ENCODE measurements at regions not wholly inside any gene's neighbourhood (a gene's known extent, or its start where the extent isn't known, plus 50 kb on each side); places are given as distances from the start of the nearest gene placed in this dataset.

GRCh38 chr2:120436885-120437603 is 91.1 kb downstream of the INHBB start:
- Histone ChIP-seq H3K27me3 (ENCODE audit: control insufficient read depth in 2 of 2, insufficient read depth in 1 of 2, low read length in 1 of 2) (peaks cover 8 to 62% of the 10 kb centered on the region in 2 donors), H3K4me1 (ENCODE audit: control insufficient read depth in 2 of 2, insufficient read depth in 2 of 2, low read length in 2 of 2) (peaks cover 0 to 3% of the 10 kb centered on the region in 2 donors), H3K9me3 (ENCODE audit: control insufficient read depth in 2 of 2, insufficient read depth in 1 of 2, low read length in 1 of 2) (no peaks in the 10 kb centered on the region), H3K4me3 (ENCODE audit: low read length in 2 of 2) (no peak overlapping the region), H3K27ac (ENCODE audit: low read depth in 1 of 2, low read length in 1 of 2) (no peak overlapping the region), H3K36me3 (ENCODE audit: control insufficient read depth in 2 of 2, insufficient read depth in 2 of 2, low read length in 1 of 2) (no peaks in the 10 kb centered on the region)
- 79% methylated on average over 7 of the region's 7 CpGs for WGBS
- DNase-seq (ENCODE audit: low read depth in 6 of 9, low spot score in 9 of 9): peak in 1 of 9 donors; percentile 6

DNA sequence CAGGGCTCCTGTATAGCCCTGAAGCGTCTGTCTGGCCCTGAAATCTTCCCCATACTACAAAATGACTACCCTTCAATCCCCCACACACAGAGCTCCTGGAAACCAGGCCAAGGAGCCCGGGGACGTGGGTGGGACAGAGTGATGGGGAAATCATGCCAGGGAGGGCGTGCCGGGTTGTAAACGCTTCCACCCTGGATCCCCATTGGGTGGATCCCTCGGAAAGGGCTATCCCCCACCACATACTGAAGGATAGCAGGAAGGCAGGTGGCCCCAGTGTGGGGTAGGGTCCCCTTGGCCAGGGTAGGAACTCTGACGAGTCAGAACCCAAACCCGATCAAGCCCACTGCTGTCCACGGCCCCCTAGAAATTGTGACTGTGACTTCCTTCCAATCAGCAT is 91.7 kb downstream of the INHBB start:
- Histone ChIP-seq H3K9me3 (ENCODE audit: control insufficient read depth in 2 of 2, insufficient read depth in 1 of 2, low read length in 1 of 2) (peaks cover 0 to 2% of the 10 kb centered on the region in 2 donors), H3K27ac (ENCODE audit: low read depth in 1 of 2, low read length in 1 of 2) (no peak overlapping the region), H3K36me3 (ENCODE audit: control insufficient read depth in 2 of 2, insufficient read depth in 2 of 2, low read length in 1 of 2) (no peaks in the 10 kb centered on the region), H3K4me1 (ENCODE audit: control insufficient read depth in 2 of 2, insufficient read depth in 2 of 2, low read length in 2 of 2) (peaks cover 0 to 8% of the 10 kb centered on the region in 2 donors), H3K27me3 (ENCODE audit: control insufficient read depth in 2 of 2, insufficient read depth in 1 of 2, low read length in 1 of 2) (peaks cover 14 to 67% of the 10 kb centered on the region in 2 donors), H3K4me3 (ENCODE audit: low read length in 2 of 2) (no peak overlapping the region)
- no peak for DNase-seq (ENCODE audit: low read depth in 6 of 9, low spot score in 9 of 9)
- WGBS: 89% methylated on average over 10 of the region's 10 CpGs

- no peaks in the 10 kb centered on the region for H3K36me3 ChIP-seq (ENCODE audit: control insufficient read depth in 2 of 2, insufficient read depth in 2 of 2, low read length in 1 of 2)
- peaks cover 23 to 76% of the 10 kb centered on the region in 2 donors for H3K27me3 ChIP-seq (ENCODE audit: control insufficient read depth in 2 of 2, insufficient read depth in 1 of 2, low read length in 1 of 2)
- H3K4me1 ChIP-seq (ENCODE audit: control insufficient read depth in 2 of 2, insufficient read depth in 2 of 2, low read length in 2 of 2): peaks cover 0 to 14% of the 10 kb centered on the region in 2 donors
- H3K27ac ChIP-seq (ENCODE audit: low read depth in 1 of 2, low read length in 1 of 2): no peak overlapping the region
- DNase-seq (ENCODE audit: low read depth in 6 of 9, low spot score in 9 of 9): no peak
- no peak overlapping the region for H3K4me3 ChIP-seq (ENCODE audit: low read length in 2 of 2)
- peaks cover 0 to 5% of the 10 kb centered on the region in 2 donors for H3K9me3 ChIP-seq (ENCODE audit: control insufficient read depth in 2 of 2, insufficient read depth in 1 of 2, low read length in 1 of 2)
- 91% methylated on average over 13 of the region's 13 CpGs for WGBS
Observed at GRCh38 chr2:120438301-120439066, 92.5 kb downstream of the INHBB start.

- Histone ChIP-seq H3K4me3 (ENCODE audit: low read length in 2 of 2) (no peak overlapping the region), H3K36me3 (ENCODE audit: control insufficient read depth in 2 of 2, insufficient read depth in 2 of 2, low read length in 1 of 2) (no peaks in the 10 kb centered on the region), H3K4me1 (ENCODE audit: control insufficient read depth in 2 of 2, insufficient read depth in 2 of 2, low read length in 2 of 2) (peaks cover 0 to 14% of the 10 kb centered on the region in 2 donors), H3K9me3 (ENCODE audit: control insufficient read depth in 2 of 2, insufficient read depth in 1 of 2, low read length in 1 of 2) (peaks cover 0 to 5% of the 10 kb centered on the region in 2 donors), H3K27ac (ENCODE audit: low read depth in 1 of 2, low read length in 1 of 2) (no peak overlapping the region), H3K27me3 (ENCODE audit: control insufficient read depth in 2 of 2, insufficient read depth in 1 of 2, low read length in 1 of 2) (peaks cover 26 to 81% of the 10 kb centered on the region in 2 donors)
- DNase-seq (ENCODE audit: low read depth in 6 of 9, low spot score in 9 of 9): no peak
Observed at GRCh38 chr2:120439067-120439368, 93.1 kb downstream of the INHBB start.

GRCh38 chr2:120439637-120440384 is 93.9 kb downstream of the INHBB start:
- Histone ChIP-seq H3K36me3 (ENCODE audit: control insufficient read depth in 2 of 2, insufficient read depth in 2 of 2, low read length in 1 of 2) (no peaks in the 10 kb centered on the region), H3K4me1 (ENCODE audit: control insufficient read depth in 2 of 2, insufficient read depth in 2 of 2, low read length in 2 of 2) (peaks cover 0 to 14% of the 10 kb centered on the region in 2 donors), H3K4me3 (ENCODE audit: low read length in 2 of 2) (no peak overlapping the region), H3K27ac (ENCODE audit: low read depth in 1 of 2, low read length in 1 of 2) (no peak overlapping the region), H3K9me3 (ENCODE audit: control insufficient read depth in 2 of 2, insufficient read depth in 1 of 2, low read length in 1 of 2) (peaks cover 0 to 5% of the 10 kb centered on the region in 2 donors), H3K27me3 (ENCODE audit: control insufficient read depth in 2 of 2, insufficient read depth in 1 of 2, low read length in 1 of 2) (peaks cover 26 to 85% of the 10 kb centered on the region in 2 donors)
- DNase-seq (ENCODE audit: low read depth in 6 of 9, low spot score in 9 of 9): no peak
- 94% methylated on average over 19 of the region's 19 CpGs for WGBS

DNA sequence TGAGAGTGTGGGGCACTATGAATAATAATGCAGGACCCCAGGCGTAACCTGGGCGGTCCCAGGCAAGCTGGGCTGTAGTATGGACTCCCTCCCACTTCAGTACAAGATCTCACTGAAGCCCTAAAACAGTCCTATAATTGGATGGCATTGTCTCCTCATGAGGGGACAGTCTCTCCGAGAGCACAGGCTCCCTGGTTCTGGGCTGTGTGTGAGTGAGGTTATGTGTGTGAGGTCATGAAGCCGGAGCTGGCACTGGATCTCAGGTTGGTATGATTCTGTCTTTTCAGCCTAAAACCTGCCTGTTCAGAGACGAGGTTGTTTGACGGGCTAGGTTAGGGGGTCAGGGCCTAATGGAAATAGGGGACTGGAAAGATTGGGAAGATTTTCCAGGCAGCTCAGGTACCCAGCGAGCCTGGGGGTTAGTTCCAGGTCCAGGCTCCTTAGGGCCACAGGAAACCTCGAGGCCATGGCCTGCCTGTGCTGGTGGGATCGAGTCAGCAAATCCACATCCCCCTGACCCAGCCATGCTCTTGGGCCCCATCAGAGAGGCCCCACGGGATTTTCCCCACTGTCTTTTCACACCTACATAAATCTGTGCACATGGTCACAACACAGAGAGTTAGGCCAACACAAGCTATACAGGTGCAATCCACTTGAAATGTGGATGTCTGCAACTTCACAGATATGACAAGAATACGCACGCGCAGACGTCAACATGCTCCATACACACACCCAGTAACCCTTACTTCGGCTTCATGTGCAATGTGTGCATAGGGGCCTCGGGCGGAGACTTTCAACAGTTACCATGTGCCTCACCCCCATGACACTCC is 94.8 kb downstream of the INHBB start:
- peaks cover 26 to 82% of the 10 kb centered on the region in 2 donors for H3K27me3 ChIP-seq (ENCODE audit: control insufficient read depth in 2 of 2, insufficient read depth in 1 of 2, low read length in 1 of 2)
- DNase-seq (ENCODE audit: low read depth in 6 of 9, low spot score in 9 of 9): no peak
- no peak overlapping the region for H3K4me3 ChIP-seq (ENCODE audit: low read length in 2 of 2)
- H3K27ac ChIP-seq (ENCODE audit: low read depth in 1 of 2, low read length in 1 of 2): no peak overlapping the region
- WGBS: 95% methylated on average over 17 of the region's 17 CpGs
- no peaks in the 10 kb centered on the region for H3K36me3 ChIP-seq (ENCODE audit: control insufficient read depth in 2 of 2, insufficient read depth in 2 of 2, low read length in 1 of 2)
- H3K4me1 ChIP-seq (ENCODE audit: control insufficient read depth in 2 of 2, insufficient read depth in 2 of 2, low read length in 2 of 2): peaks cover 0 to 14% of the 10 kb centered on the region in 2 donors
- peaks cover 0 to 5% of the 10 kb centered on the region in 2 donors for H3K9me3 ChIP-seq (ENCODE audit: control insufficient read depth in 2 of 2, insufficient read depth in 1 of 2, low read length in 1 of 2)

DNA sequence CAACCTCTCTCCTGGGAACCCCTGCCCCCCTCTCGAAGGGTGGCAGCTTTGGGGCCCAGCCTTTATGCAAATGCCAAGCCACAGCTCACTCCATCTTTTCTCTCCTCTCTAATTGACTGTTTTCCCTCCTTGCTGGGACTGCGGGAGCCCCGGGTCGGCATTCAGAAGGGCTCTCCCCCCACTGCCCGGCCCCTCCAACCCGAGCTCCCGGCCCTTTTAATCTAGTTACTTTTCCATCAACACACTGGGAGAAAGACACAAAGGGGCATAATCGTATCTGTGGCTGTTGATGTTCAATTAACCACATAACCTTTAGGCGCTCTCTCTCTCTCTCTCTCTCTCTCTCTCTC is 95.4 kb downstream of the INHBB start:
- Histone ChIP-seq H3K4me3 (ENCODE audit: low read length in 2 of 2) (no peak overlapping the region), H3K4me1 (ENCODE audit: control insufficient read depth in 2 of 2, insufficient read depth in 2 of 2, low read length in 2 of 2) (peaks cover 0 to 14% of the 10 kb centered on the region in 2 donors), H3K9me3 (ENCODE audit: control insufficient read depth in 2 of 2, insufficient read depth in 1 of 2, low read length in 1 of 2) (peaks cover 0 to 5% of the 10 kb centered on the region in 2 donors), H3K36me3 (ENCODE audit: control insufficient read depth in 2 of 2, insufficient read depth in 2 of 2, low read length in 1 of 2) (no peaks in the 10 kb centered on the region), H3K27me3 (ENCODE audit: control insufficient read depth in 2 of 2, insufficient read depth in 1 of 2, low read length in 1 of 2) (peaks cover 26 to 79% of the 10 kb centered on the region in 2 donors), H3K27ac (ENCODE audit: low read depth in 1 of 2, low read length in 1 of 2) (no peak overlapping the region)
- WGBS: 66% methylated on average over 9 of the region's 9 CpGs
- no peak for DNase-seq (ENCODE audit: low read depth in 6 of 9, low spot score in 9 of 9)

DNA sequence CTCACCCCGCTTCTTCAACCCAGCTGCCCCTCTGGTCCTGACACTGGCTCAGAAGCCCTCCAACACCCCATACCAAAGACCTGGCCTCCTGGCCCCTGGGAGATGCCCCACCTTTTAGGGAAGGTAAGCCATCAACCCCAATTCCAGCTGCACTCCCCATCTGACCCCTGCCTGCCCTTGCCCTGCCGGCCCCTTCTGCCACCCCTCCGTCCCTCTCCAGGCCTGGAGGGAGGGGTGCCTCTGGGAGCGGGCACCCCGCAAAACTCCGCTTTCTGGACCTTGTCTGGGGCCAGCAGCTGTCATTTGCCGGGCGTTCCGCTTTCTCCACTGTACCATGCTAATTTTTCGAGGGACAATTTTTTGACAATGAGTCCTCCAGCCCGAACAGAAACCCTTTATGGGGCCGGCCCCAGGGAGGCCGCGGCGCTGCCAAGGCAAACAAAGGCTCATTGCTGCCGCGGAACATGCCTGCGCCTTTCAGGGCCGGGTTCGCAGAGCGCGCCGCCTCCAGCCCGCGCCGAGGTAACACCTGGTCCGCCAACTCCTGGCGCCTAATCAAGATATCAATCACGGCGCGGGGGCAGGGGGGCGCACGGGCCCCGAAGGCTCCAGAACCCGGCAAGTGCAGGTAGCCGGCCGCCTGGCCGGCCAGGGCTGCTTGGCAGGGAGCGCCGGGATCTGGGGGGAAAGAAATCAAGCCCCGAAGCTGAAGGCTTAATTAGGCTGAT is 96.0 kb downstream of the INHBB start:
- Histone ChIP-seq H3K4me1 (ENCODE audit: control insufficient read depth in 2 of 2, insufficient read depth in 2 of 2, low read length in 2 of 2) (peaks cover 0 to 14% of the 10 kb centered on the region in 2 donors), H3K9me3 (ENCODE audit: control insufficient read depth in 2 of 2, insufficient read depth in 1 of 2, low read length in 1 of 2) (peaks cover 0 to 5% of the 10 kb centered on the region in 2 donors), H3K27ac (ENCODE audit: low read depth in 1 of 2, low read length in 1 of 2) (no peak overlapping the region), H3K36me3 (ENCODE audit: control insufficient read depth in 2 of 2, insufficient read depth in 2 of 2, low read length in 1 of 2) (no peaks in the 10 kb centered on the region), H3K27me3 (ENCODE audit: control insufficient read depth in 2 of 2, insufficient read depth in 1 of 2, low read length in 1 of 2) (peaks cover 26 to 78% of the 10 kb centered on the region in 2 donors), H3K4me3 (ENCODE audit: low read length in 2 of 2) (no peak overlapping the region)
- peak in 1 of 9 donors; percentile 13 for DNase-seq (ENCODE audit: low read depth in 6 of 9, low spot score in 9 of 9)
- 5% methylated on average over 41 of the region's 41 CpGs for WGBS
